GM21390 (cell line): ENCODE measurements at regions not wholly inside any gene's neighbourhood (a gene's known extent, or its start where the extent isn't known, plus 50 kb on each side); places are given as distances from the start of the nearest gene placed in this dataset.
"Not testable (repeated sequence)": the region's sequence is repeated elsewhere in the genome, so short reads cannot be mapped to it uniquely, and the experiment has no call there.

Experiments used
- ATAC-seq: cut with Tn5 transposase; IDR thresholded peaks from one replicate; pipeline ENCODE4 v1.9.1; 2021; ENCODE audit not compliant: unreplicated experiment

- no peak for ATAC-seq
Observed at GRCh38 chr6:74596588-74596987, 609.3 kb downstream of the COL12A1 start.

DNA sequence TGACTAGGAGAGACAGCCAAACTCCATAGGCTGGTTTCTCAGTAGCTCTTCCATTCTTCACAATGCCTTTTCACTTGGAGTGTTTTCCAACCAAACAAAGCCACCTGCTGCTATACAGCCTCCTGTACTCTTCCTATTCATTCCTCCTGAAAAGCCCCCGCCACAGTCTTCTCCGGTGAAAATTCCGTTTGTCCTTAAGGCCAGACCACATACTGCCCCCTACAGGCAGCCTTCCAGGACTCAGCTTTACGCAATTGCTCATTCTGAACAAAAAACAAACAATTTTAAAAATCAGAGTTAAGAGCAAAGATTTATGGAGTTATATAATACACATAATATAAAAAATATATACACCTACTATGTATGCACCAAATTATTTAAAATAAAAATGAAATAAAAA lies 611.5 kb downstream of the COL12A1 start:
- not testable (repeated sequence) for ATAC-seq

DNA sequence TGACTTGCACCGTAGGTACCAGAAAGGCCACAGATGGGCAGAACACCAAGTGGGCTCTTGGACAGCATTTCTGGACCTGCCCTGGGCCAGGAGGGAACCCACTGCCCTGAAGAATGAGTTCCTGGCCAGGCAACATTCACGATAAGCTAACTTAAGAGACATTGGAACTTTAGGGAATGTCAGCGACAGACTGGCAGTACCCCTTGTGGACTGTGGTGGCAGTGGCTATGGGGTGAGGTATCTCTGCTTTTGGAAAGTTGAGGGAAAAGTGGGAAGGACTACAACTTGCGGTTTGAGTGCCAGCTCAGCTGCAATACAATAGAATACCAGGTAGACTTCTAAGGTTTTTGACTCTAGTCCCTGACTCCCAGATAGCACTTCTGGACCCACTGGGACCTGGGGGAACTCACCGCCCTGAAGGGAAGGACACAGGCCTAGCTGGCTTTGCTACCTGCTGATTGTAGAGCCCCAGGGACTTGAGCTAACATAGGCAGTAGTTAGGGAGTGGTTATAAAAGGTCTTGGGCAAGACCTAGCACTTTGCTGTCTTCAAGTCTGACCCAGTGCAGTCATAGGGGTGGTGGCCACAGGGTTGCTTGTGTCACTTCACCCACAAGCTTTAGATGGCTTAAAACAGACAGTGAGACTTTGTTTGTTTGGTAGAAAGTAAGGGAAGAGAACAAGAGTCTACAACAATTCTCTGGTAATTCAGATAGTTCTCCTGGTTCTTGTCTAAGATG lies 617.6 kb downstream of the COL12A1 start:
- ATAC-seq: no peak

GRCh38 chr6:74587386-74587785 lies 618.5 kb downstream of the COL12A1 start:
- no peak for ATAC-seq

GRCh38 chr6:74585753-74586152 lies 620.1 kb downstream of the COL12A1 start:
- ATAC-seq: no peak

GRCh38 chr6:74581681-74582080 lies 624.2 kb downstream of the COL12A1 start:
- no peak for ATAC-seq

DNA sequence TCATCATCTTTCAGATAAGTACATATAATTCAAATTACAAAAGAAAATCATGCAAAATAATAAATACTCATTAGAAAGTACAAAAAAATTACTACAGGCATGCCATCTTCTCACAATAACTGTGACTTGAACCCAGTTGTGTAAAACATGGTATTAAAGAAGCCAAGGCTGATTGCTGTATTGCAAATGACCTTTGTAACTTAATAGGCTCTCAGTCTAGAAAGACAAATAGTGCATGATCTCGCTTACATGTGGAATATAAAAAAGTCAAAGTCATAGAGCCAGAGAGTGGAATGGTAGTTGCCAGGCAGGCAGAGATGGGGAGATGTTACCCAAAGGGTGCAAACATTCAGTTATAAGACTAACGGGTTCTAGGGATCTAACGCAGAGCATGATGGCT lies 626.1 kb downstream of the COL12A1 start:
- ATAC-seq: no peak

- ATAC-seq: no peak
Observed at GRCh38 chr6:74579047-74579446, 626.8 kb downstream of the COL12A1 start.

- no peak for ATAC-seq
Observed at GRCh38 chr6:74578339-74578738, 627.5 kb downstream of the COL12A1 start.

GRCh38 chr6:74577619-74578018 lies 628.2 kb downstream of the COL12A1 start:
- peak; percentile 95 for ATAC-seq

- ATAC-seq: peak; percentile 45
Observed at GRCh38 chr6:74574794-74575193, 631.1 kb downstream of the COL12A1 start.

DNA sequence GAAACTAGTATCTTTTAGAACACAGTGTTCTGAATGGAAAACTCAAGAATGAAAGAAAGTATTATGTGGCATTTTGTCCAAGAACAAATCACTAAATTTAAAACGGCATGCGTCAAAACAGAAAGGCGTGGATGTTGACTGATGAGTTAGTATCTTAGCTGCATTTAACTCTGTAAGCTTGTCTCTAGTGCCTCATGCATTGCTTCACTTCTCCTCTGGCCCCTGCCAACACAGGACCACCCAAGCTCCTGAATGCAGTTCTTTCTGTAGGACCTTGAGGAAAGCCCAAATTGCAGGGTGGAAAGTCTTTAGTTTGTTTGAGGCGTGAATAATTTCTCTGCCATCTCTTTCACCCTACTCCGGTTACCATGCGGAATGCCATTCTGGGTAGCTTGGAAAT lies 632.2 kb downstream of the COL12A1 start:
- no peak for ATAC-seq

DNA sequence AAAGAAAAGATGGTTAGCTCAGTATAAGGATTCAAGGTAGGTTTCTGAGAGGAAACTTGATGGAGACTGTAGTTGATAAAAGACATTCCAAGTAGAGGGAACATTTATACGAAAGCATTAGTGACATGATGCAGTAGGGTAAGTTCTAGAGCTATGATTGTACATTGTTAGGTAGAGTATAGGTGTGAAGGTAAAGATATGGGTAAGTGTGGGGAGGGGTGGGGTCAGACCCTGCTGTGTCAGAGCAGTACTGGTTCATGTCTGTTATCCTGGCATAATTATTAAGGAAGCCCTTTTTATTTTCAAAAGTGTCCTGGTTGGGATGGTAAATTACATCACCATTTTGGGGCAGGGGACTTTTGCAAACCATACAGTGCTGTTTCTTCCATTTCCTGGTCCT lies 635.8 kb downstream of the COL12A1 start:
- ATAC-seq: no peak

DNA sequence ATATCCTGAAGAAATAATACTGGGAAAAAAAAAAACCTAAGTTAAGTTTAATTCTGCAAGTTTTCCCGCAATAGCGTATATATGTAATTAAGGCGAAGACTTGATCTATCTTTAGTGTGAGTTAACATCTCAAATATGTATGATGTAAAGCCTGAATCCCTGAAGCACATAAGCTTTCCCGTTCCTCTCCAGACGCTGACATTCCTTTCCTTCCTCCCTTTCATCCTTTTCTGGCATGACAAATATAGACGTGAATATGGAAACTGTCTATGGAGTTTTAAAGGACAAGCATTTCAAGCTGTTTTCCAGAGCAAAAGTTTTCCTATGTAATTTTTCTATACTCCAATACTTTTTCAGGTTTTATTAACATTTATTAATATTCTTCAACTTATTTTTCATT lies 637.0 kb downstream of the COL12A1 start:
- ATAC-seq: no peak

- not testable (repeated sequence) for ATAC-seq
Observed at GRCh38 chr6:74567923-74568290, 637.9 kb downstream of the COL12A1 start.

DNA sequence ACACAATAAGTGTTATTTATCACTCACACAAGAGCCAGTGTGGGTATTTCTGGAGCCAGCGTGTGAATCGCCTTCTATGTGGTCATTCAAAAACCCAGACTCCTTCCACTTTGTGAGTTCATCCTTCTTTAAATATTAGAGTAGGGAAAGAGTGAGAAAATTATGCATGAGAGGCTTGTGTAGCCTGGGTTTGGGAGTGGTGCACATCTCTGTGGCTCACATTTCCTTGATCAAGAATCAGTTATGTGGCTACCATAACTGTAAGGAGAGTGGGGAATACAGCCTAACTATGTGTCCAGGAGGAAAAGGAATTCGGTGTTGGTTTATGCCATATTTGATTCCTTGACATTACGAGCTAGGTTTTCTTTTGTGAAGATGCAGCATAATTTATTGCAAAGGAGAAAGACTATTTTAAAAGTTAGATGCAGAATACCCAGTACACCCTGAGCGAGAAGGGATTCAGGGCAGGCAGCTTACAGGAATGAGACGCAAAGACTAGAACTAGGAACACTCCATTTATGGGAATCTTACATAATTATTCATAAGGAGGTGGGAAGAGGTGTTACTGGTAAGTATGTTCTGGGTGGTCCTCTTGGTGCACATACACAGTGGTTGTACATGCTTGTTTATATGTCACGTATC lies 638.5 kb downstream of the COL12A1 start:
- no peak for ATAC-seq

GRCh38 chr6:74557236-74557635 lies 648.6 kb downstream of the COL12A1 start:
- no peak for ATAC-seq

- ATAC-seq: no peak
Observed at GRCh38 chr6:74554041-74554440, 651.8 kb downstream of the COL12A1 start.

- ATAC-seq: no peak
Observed at GRCh38 chr6:74551896-74552295, 654.0 kb downstream of the COL12A1 start.

GRCh38 chr6:74550821-74551220 lies 655.0 kb downstream of the COL12A1 start:
- no peak for ATAC-seq

- ATAC-seq: no peak
Observed at GRCh38 chr6:74549746-74550145, 656.1 kb downstream of the COL12A1 start.

DNA sequence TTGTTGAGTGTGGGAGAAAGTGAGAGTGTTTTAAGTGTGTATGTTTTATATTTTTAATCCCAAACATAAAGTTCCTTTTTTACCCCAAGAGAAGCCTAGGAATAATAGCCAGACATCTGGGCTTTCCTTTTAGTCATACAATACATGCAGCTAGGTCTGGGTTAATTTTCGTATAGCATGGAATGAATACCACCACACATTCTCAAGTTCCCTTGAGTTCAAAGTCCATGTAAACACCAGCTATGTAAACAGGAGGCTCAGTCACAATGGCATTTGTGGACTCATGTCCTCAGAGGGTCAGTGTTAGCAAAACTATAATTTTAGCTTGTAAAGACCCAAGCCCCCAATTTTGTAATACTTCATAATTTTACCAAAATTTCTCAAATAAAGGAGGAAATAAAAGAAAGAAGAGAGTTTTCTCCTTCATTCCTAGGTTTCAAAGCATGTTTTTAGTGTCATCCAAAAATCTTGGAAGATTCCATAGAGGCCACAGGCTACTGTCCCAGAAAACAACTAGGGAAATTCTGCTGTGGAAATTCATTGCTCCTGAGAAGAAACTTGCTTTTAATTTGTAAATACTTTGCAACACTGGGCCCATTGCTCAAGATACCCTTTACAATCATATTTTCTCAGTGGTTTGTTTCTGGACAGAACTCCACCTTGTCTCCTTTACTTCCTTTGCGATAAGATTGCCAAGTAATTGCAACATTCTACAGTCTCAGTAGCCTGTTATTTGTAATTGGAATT lies 671.2 kb downstream of the COL12A1 start:
- ATAC-seq: no peak
